Hepatocyte (in vitro differentiated cells): ENCODE measurements at regions not wholly inside any gene's neighbourhood (a gene's known extent, or its start where the extent isn't known, plus 50 kb on each side); places are given as distances from the start of the nearest gene placed in this dataset.

Experiments used
- DNase-seq: peaks from one replicate; pipeline ENCODE4 v3.0.0-alpha.2; 2016; ENCODE audit warnings: low spot score
- H2AFZ ChIP-seq: fragments of 200-600 bp; sonication (generic); 2 replicates; pipeline ENCODE4 v1.6.0; 2016; ENCODE audit warnings: antibody characterized with exemption, mild to moderate bottlenecking
- H3K27ac ChIP-seq: fragments of 200-600 bp; sonication (generic); 2 replicates; pipeline ENCODE4 v1.5.1; 2016; ENCODE audit warnings: mild to moderate bottlenecking
- H3K27me3 ChIP-seq: fragments of 200-600 bp; sonication (generic); 2 replicates; pipeline ENCODE4 v1.6.1; 2016
- H3K36me3 ChIP-seq: fragments of 200-600 bp; sonication (generic); replicated peaks from 2 replicates; pipeline ENCODE4 v1.5.1; 2016; ENCODE audit warnings: low read depth; ENCODE audit not compliant: insufficient read depth
- H3K4me1 ChIP-seq: fragments of 200-600 bp; sonication (generic); 2 replicates; pipeline ENCODE4 v1.5.1; 2016; ENCODE audit warnings: mild to moderate bottlenecking, moderate library complexity; ENCODE audit not compliant: insufficient read depth
- H3K4me2 ChIP-seq: fragments of 200-600 bp; sonication (generic); 2 replicates; pipeline ENCODE4 v1.6.0; 2016
- H3K4me3 ChIP-seq: fragments of 200-600 bp; sonication (generic); 2 replicates; pipeline ENCODE4 v1.5.1; 2016; ENCODE audit warnings: mild to moderate bottlenecking
- H3K79me2 ChIP-seq: fragments of 200-600 bp; sonication (generic); 2 replicates; pipeline ENCODE4 v1.6.0; 2017; ENCODE audit warnings: mild to moderate bottlenecking
- H3K9me2 ChIP-seq: fragments of 200-600 bp; sonication (generic); replicated peaks from 2 replicates; pipeline ENCODE4 v1.6.0; 2017; ENCODE audit warnings: mild to moderate bottlenecking; ENCODE audit not compliant: insufficient read depth
- H3K9me3 ChIP-seq: fragments of 200-600 bp; sonication (generic); 2 replicates; pipeline ENCODE4 v1.5.1; 2016; ENCODE audit warnings: low read depth, mild to moderate bottlenecking
- H4K20me1 ChIP-seq: fragments of 200-600 bp; sonication (generic); 2 replicates; pipeline ENCODE4 v1.6.0; 2016; ENCODE audit warnings: mild to moderate bottlenecking; ENCODE audit not compliant: insufficient read depth, poor library complexity, severe bottlenecking
- EZH2 ChIP-seq: fragments of 200-600 bp; sonication (generic); IDR thresholded peaks from 2 replicates; pipeline ENCODE4 v1.6.1; 2016; ENCODE audit warnings: antibody characterized with exemption, mild to moderate bottlenecking, borderline replicate concordance
- EZH2phosphoT487 ChIP-seq: fragments of 200-600 bp; sonication (generic); IDR thresholded peaks from one replicate; pipeline ENCODE4 v1.6.1; 2018; ENCODE audit warnings: antibody characterized with exemption, mild to moderate bottlenecking, low read depth, moderate library complexity; ENCODE audit not compliant: unreplicated experiment, severe bottlenecking
- WGBS: methylation state at CpG from one replicate; pipeline ENCODE4 v1.1.6; 2016; ENCODE audit warnings: low lambda C conversion rate; ENCODE audit errors: missing lambda C conversion rate; 5-methylcytosine and 5-hydroxymethylcytosine counted together
- TF ChIP-seq, protein P1 (sequence below): fragments of 200-600 bp; sonication (generic); IDR thresholded peaks from 2 replicates; pipeline ENCODE4 v1.5.1; 2016; ENCODE audit warnings: antibody characterized with exemption, mild to moderate bottlenecking; ENCODE audit not compliant: poor library complexity

DNA sequence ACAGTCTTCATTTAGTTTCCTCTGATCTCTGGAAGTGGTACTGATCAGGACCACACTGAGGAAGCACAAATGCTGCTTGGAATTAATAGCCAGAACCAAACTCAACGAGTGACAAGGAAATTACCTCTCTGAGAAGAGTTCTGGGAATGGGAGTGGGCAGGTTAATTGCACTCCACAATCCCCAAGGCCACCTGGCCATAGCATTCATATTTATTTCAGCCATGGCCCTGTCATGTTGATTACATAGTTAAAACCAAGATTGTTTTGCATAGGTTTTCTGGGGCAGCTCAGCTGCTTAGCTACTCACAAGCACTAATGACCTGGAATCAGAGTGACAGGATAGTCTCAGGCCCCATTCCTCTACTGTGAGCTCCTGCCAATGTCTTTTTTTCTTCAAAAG is 230.2 kb upstream of the RIMS1 start:
- H2AFZ ChIP-seq: no peak overlapping the region
- H3K27me3 ChIP-seq: no peaks in the 10 kb centered on the region
- WGBS: 81% methylated on average over 1 of the region's 1 CpG
- no peaks in the 10 kb centered on the region for H3K79me2 ChIP-seq
- H3K9me2 ChIP-seq: no peaks in the 10 kb centered on the region
- H3K4me2 ChIP-seq: no peak overlapping the region
- H4K20me1 ChIP-seq: no peaks in the 10 kb centered on the region
- no peak overlapping the region for H3K4me3 ChIP-seq
- H3K4me1 ChIP-seq: no peaks in the 10 kb centered on the region
- DNase-seq: no peak
- H3K36me3 ChIP-seq: no peaks in the 10 kb centered on the region
- H3K9me3 ChIP-seq: no peaks in the 10 kb centered on the region
- H3K27ac ChIP-seq: no peak overlapping the region
- TF ChIP-seq, protein P1, sequence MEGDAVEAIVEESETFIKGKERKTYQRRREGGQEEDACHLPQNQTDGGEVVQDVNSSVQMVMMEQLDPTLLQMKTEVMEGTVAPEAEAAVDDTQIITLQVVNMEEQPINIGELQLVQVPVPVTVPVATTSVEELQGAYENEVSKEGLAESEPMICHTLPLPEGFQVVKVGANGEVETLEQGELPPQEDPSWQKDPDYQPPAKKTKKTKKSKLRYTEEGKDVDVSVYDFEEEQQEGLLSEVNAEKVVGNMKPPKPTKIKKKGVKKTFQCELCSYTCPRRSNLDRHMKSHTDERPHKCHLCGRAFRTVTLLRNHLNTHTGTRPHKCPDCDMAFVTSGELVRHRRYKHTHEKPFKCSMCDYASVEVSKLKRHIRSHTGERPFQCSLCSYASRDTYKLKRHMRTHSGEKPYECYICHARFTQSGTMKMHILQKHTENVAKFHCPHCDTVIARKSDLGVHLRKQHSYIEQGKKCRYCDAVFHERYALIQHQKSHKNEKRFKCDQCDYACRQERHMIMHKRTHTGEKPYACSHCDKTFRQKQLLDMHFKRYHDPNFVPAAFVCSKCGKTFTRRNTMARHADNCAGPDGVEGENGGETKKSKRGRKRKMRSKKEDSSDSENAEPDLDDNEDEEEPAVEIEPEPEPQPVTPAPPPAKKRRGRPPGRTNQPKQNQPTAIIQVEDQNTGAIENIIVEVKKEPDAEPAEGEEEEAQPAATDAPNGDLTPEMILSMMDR: no peak
- TF ChIP-seq EZH2 (no peak), EZH2phosphoT487 (no peak)

DNA sequence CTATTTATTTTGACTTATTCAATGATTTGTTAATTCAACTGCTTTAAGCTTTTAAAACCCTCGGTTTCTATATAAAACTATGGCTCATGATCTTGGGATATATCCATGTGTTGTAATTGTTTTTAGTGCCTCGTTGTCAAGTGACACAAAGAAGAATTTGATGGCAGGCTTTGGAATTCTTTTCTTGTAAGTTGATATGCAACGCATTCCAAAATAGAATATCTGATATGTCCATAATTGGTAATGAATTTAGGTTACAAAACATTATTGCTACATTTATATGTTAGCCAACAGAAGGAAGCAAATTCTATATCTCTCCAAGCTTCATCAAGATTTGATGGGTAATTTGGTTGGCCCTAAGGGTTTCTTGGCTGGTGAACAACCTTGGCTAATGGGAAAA is 220.4 kb upstream of the RIMS1 start:
- Histone ChIP-seq H4K20me1 (no peaks in the 10 kb centered on the region), H3K27me3 (no peaks in the 10 kb centered on the region), H3K4me3 (no peak overlapping the region), H3K36me3 (no peaks in the 10 kb centered on the region), H3K4me2 (no peak overlapping the region), H3K9me3 (no peaks in the 10 kb centered on the region), H3K9me2 (no peaks in the 10 kb centered on the region), H3K79me2 (no peaks in the 10 kb centered on the region), H2AFZ (no peak overlapping the region), H3K27ac (no peak overlapping the region), H3K4me1 (no peaks in the 10 kb centered on the region)
- TF ChIP-seq EZH2: no peak
- TF ChIP-seq EZH2phosphoT487: no peak
- TF ChIP-seq, protein P1: no peak
- DNase-seq: no peak
- 72% methylated on average over 3 of the region's 3 CpGs for WGBS

DNA sequence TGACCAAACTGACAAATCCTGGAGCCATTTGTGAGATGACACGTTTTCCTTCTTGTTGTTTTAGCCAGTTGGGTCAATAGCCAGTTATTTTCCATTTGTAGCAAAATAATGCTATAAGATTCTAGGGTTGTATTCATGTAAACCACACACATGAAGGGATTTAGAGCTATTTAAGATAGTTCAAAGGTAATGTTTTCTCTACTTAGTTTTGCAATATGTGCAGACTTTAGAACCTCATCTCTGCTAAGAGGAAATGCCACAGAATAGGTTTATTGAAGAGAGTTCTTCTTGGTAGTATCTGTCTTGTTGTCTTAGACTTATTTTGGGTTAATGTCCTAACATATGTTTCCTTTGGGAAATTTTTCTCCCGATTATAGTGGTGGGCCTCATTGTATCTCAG is 213.5 kb upstream of the RIMS1 start:
- no peak overlapping the region for H3K4me3 ChIP-seq
- WGBS: 80% methylated on average over 2 of the region's 2 CpGs
- H3K27me3 ChIP-seq: no peaks in the 10 kb centered on the region
- no peaks in the 10 kb centered on the region for H3K9me3 ChIP-seq
- H3K9me2 ChIP-seq: no peaks in the 10 kb centered on the region
- H3K4me1 ChIP-seq: no peaks in the 10 kb centered on the region
- no peak overlapping the region for H2AFZ ChIP-seq
- H3K36me3 ChIP-seq: no peaks in the 10 kb centered on the region
- H3K4me2 ChIP-seq: no peak overlapping the region
- H3K27ac ChIP-seq: no peak overlapping the region
- no peaks in the 10 kb centered on the region for H3K79me2 ChIP-seq
- TF ChIP-seq EZH2 (no peak), EZH2phosphoT487 (no peak)
- TF ChIP-seq, protein P1: no peak
- no peak for DNase-seq
- no peaks in the 10 kb centered on the region for H4K20me1 ChIP-seq

DNA sequence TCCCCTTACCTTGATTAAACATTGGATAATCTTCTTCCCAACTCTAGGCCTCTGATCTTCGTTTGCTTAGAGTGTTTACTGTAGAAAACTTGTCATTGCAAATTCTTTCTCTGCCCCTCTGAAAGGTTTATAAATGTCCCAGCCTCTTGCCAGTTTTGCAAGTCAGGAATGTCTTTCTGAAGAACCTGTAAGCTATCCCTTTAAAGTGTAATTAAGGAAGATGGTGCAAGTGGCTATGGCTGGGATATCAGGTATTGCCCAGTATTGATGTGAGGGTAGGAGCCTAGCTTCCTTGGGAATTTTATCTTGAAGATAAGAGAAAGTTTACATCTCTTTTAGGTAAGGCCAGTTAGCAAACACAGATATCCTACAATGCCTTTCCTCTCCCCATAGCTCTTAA is 211.0 kb upstream of the RIMS1 start:
- Histone ChIP-seq H3K36me3 (no peaks in the 10 kb centered on the region), H3K79me2 (no peaks in the 10 kb centered on the region), H3K9me3 (no peaks in the 10 kb centered on the region), H3K9me2 (no peaks in the 10 kb centered on the region), H3K4me3 (no peak overlapping the region), H3K4me1 (no peaks in the 10 kb centered on the region), H2AFZ (no peak overlapping the region), H3K27ac (no peak overlapping the region), H4K20me1 (no peaks in the 10 kb centered on the region), H3K4me2 (no peak overlapping the region), H3K27me3 (no peaks in the 10 kb centered on the region)
- TF ChIP-seq, protein P1: no peak
- no peak for TF ChIP-seq EZH2
- DNase-seq: no peak
- 23% methylated on average over 1 of the region's 1 CpG for WGBS
